Stimulated activated CD4-positive, alpha-beta T cell treated with anti-CD3 and anti-CD28 coated beads, TNF-alpha, amount 100 ng/mL, for 4 hours (primary cell): ENCODE measurements at regions not wholly inside any gene's neighbourhood (a gene's known extent, or its start where the extent isn't known, plus 50 kb on each side); places are given as distances from the start of the nearest gene placed in this dataset.
A peak's percentile ranks its signal among the peaks of the same experiment; 100 is the strongest.
"Not testable (repeated sequence)": the region's sequence is repeated elsewhere in the genome, so short reads cannot be mapped to it uniquely, and the experiment has no call there.

Experiments
- DNase-seq, 3 experiments: peaks; one replicate each; pipeline ENCODE4 v3.0.0-alpha.2; 2020; ENCODE audit warnings: low read depth in 3 of 3

- no peak for DNase-seq
Observed at GRCh38 chr10:3659203-3659917, 125.6 kb downstream of the KLF6 start.

- no peak for DNase-seq
Observed at GRCh38 chr10:3658766-3659165, 126.2 kb downstream of the KLF6 start.

GRCh38 chr10:3656214-3656613, 128.8 kb downstream of the KLF6 start:
- no peak for DNase-seq

GRCh38 chr10:3655528-3655927, 129.5 kb downstream of the KLF6 start:
- DNase-seq: no peak

GRCh38 chr10:3654980-3655379, 130.0 kb downstream of the KLF6 start:
- no peak for DNase-seq

GRCh38 chr10:3654496-3654895, 130.5 kb downstream of the KLF6 start:
- no peak for DNase-seq

- DNase-seq: not testable (repeated sequence)
Observed at GRCh38 chr10:3653303-3653702, 131.7 kb downstream of the KLF6 start.

GRCh38 chr10:3652886-3653285, 132.1 kb downstream of the KLF6 start:
- peak in 1 of 3 experiments; percentile 5 for DNase-seq

GRCh38 chr10:3651969-3652653, 132.9 kb downstream of the KLF6 start:
- DNase-seq: no peak

GRCh38 chr10:3648576-3648975, 136.4 kb downstream of the KLF6 start:
- no peak for DNase-seq

- DNase-seq: no peak
Observed at GRCh38 chr10:3648170-3648569, 136.8 kb downstream of the KLF6 start.

- DNase-seq: no peak
Observed at GRCh38 chr10:3647074-3647473, 137.9 kb downstream of the KLF6 start.

GRCh38 chr10:3645406-3645805, 139.6 kb downstream of the KLF6 start:
- no peak for DNase-seq

GRCh38 chr10:3640816-3641215, 144.2 kb downstream of the KLF6 start:
- no peak for DNase-seq

- DNase-seq: no peak
Observed at GRCh38 chr10:3639546-3639945, 145.5 kb downstream of the KLF6 start.

GRCh38 chr10:3636356-3637181, 148.4 kb downstream of the KLF6 start:
- DNase-seq: no peak

GRCh38 chr10:3635697-3636096, 149.3 kb downstream of the KLF6 start:
- no peak for DNase-seq

- no peak for DNase-seq
Observed at GRCh38 chr10:3635211-3635671, 149.8 kb downstream of the KLF6 start.

GRCh38 chr10:3634646-3635045, 150.4 kb downstream of the KLF6 start:
- DNase-seq: not testable (repeated sequence)

GRCh38 chr10:3631701-3632330, 153.2 kb downstream of the KLF6 start:
- no peak for DNase-seq

GRCh38 chr10:3631291-3631690, 153.7 kb downstream of the KLF6 start:
- no peak for DNase-seq
